ENCODE measurements at regions not wholly inside any gene's neighbourhood (a gene's known extent, or its start where the extent isn't known, plus 50 kb on each side); places are given as distances from the start of the nearest gene placed in this dataset.

GRCh38 chr13:86445672-86446071, 646.5 kb upstream of the SLITRK6 start:
- TF ChIP-seq POLR2A (IDR thresholded peaks at IDR 0.05) (no peak), POLR2AphosphoS5 (IDR thresholded peaks at IDR 0.05) (no peak), EP300 (IDR thresholded peaks at IDR 0.05; ENCODE audit: low read depth) (no peak), CTCF (IDR thresholded peaks at IDR 0.05) (no peak)
- DNase-seq: no peak
- intact Hi-C loops (cut with DNase I; ENCODE audit: low total_unique reads): loop anchor here (5.0 kb wide), 1 partner anchor 758 kb away; no protein-coding TSS in a partner anchor
- in situ Hi-C loops (cut with MboI; ENCODE audit: low pct_ligation_motif_present in 1 of 4, low pct_unique_long_range_greater_than_20kb in 1 of 4, low sequenced_read_pairs in 3 of 4): no loop called here
- H3K27ac ChIP-seq: no peak overlapping the region
- 45 to 55% methylated on average over 3 of the region's 3 CpGs for WGBS, 2 donors (ENCODE audit: low coverage in 1 of 2)
- no peaks in the 10 kb centered on the region for H3K4me1 ChIP-seq
- no peak overlapping the region for H3K4me3 ChIP-seq
- H3K9me3 ChIP-seq: no peaks in the 10 kb centered on the region
- no peaks in the 10 kb centered on the region for H3K36me3 ChIP-seq
- no peaks in the 10 kb centered on the region for H3K27me3 ChIP-seq

- in situ Hi-C loops (cut with MboI; ENCODE audit: low pct_ligation_motif_present in 1 of 4, low pct_unique_long_range_greater_than_20kb in 1 of 4, low sequenced_read_pairs in 3 of 4) (no loop called here), intact Hi-C loops (cut with DNase I; ENCODE audit: low total_unique reads) (loop anchor here (5.0 kb wide), 1 partner anchor 759 kb away; no protein-coding TSS in a partner anchor)
- DNase-seq: no peak
- no peaks in the 10 kb centered on the region for H3K9me3 ChIP-seq
- TF ChIP-seq EP300 (IDR thresholded peaks at IDR 0.05; ENCODE audit: low read depth): no peak
- no peak for TF ChIP-seq POLR2AphosphoS5 (IDR thresholded peaks at IDR 0.05)
- no peak for TF ChIP-seq CTCF (IDR thresholded peaks at IDR 0.05)
- no peak for TF ChIP-seq POLR2A (IDR thresholded peaks at IDR 0.05)
- no peaks in the 10 kb centered on the region for H3K27me3 ChIP-seq
- H3K27ac ChIP-seq: no peak overlapping the region
- H3K36me3 ChIP-seq: no peaks in the 10 kb centered on the region
- H3K4me3 ChIP-seq: no peak overlapping the region
- WGBS, 2 donors (ENCODE audit: low coverage in 1 of 2): 35 to 74% methylated on average over 2 of the region's 2 CpGs
- H3K4me1 ChIP-seq: no peaks in the 10 kb centered on the region
Measured at GRCh38 chr13:86446311-86446710, 647.1 kb upstream of the SLITRK6 start.

GRCh38 chr13:86447479-86447878, 648.3 kb upstream of the SLITRK6 start:
- Histone ChIP-seq H3K36me3 (no peaks in the 10 kb centered on the region), H3K4me3 (no peak overlapping the region), H3K9me3 (no peaks in the 10 kb centered on the region), H3K27me3 (no peaks in the 10 kb centered on the region), H3K27ac (no peak overlapping the region), H3K4me1 (no peaks in the 10 kb centered on the region)
- in situ Hi-C loops (cut with MboI; ENCODE audit: low pct_ligation_motif_present in 1 of 4, low pct_unique_long_range_greater_than_20kb in 1 of 4, low sequenced_read_pairs in 3 of 4): no loop called here
- WGBS, 2 donors (ENCODE audit: low coverage in 1 of 2): 72 to 100% methylated on average over 1 of the region's 1 CpG
- no peak for DNase-seq
- intact Hi-C loops (cut with DNase I; ENCODE audit: low total_unique reads): loop anchor here (5.0 kb wide), 1 partner anchor 760 kb away; no protein-coding TSS in a partner anchor
- TF ChIP-seq CTCF (IDR thresholded peaks at IDR 0.05): no peak
- no peak for TF ChIP-seq EP300 (IDR thresholded peaks at IDR 0.05; ENCODE audit: low read depth)
- TF ChIP-seq POLR2AphosphoS5 (IDR thresholded peaks at IDR 0.05): no peak
- TF ChIP-seq POLR2A (IDR thresholded peaks at IDR 0.05): no peak

- Histone ChIP-seq H3K4me3 (no peak overlapping the region), H3K4me1 (no peaks in the 10 kb centered on the region), H3K27ac (no peak overlapping the region), H3K27me3 (no peaks in the 10 kb centered on the region), H3K36me3 (no peaks in the 10 kb centered on the region), H3K9me3 (no peaks in the 10 kb centered on the region)
- intact Hi-C loops (cut with DNase I; ENCODE audit: low total_unique reads) (no loop called here), in situ Hi-C loops (cut with MboI; ENCODE audit: low pct_ligation_motif_present in 1 of 4, low pct_unique_long_range_greater_than_20kb in 1 of 4, low sequenced_read_pairs in 3 of 4) (no loop called here)
- TF ChIP-seq CTCF (IDR thresholded peaks at IDR 0.05) (no peak), EP300 (IDR thresholded peaks at IDR 0.05; ENCODE audit: low read depth) (no peak), POLR2A (IDR thresholded peaks at IDR 0.05) (no peak), POLR2AphosphoS5 (IDR thresholded peaks at IDR 0.05) (no peak)
- no peak for DNase-seq
Measured at GRCh38 chr13:86462011-86462410, 662.8 kb upstream of the SLITRK6 start.

Measured in transverse colon (tissue), 4 donors.